ENCODE measurements at regions not wholly inside any gene's neighbourhood (a gene's known extent, or its start where the extent isn't known, plus 50 kb on each side); places are given as distances from the start of the nearest gene placed in this dataset.

- DNase-seq (ENCODE audit: low read depth): no peak
These were observed 237.8 kb upstream of the KIRREL3 start for GRCh38 chr11:127238321-127238720.

DNA sequence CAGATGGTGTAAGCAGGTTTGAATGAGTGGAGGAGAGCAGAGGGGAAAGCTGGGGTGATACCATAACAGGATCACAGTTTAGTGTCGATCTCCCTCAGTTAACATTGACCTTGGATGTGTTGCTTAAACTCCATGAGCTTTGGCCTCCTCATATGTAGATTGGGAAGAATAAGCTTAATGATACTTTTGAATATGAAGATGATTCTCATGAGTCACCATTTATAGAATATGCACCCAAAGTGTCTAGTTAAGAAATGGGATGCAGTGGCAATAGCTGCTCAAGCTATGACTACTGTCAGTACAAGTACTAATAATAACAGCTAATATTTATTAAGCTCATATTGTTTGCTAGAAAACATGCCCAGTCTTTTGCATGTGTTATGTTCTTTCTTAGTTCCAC lies 236.2 kb upstream of the KIRREL3 start:
- DNase-seq (ENCODE audit: low read depth): no peak

DNA sequence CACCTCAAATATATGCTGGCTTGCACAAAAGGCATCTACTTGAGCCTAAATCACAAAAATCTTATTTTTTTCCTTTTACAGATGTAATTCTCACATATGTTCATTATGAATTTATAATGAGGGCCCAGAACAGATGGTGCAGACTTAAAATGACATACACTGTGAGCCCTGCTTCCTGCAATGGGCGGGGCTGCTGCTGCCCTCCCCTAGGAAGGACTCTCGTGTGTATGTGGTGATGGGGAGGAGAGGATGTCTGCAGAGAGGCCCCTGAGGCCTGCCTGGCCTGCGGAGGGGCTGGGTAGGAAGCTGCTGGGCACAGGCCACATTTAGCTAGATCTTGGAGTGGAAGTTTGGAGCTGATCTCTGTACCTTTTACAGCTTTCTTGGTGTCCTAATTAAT lies 233.4 kb upstream of the KIRREL3 start:
- DNase-seq (ENCODE audit: low read depth): no peak

- no peak for DNase-seq (ENCODE audit: low read depth)
These were observed 229.8 kb upstream of the KIRREL3 start for GRCh38 chr11:127230392-127230791.

GRCh38 chr11:127226949-127227348 lies 226.4 kb upstream of the KIRREL3 start:
- no peak for DNase-seq (ENCODE audit: low read depth)

GRCh38 chr11:127226380-127226779 lies 225.8 kb upstream of the KIRREL3 start:
- peak; percentile 7 for DNase-seq (ENCODE audit: low read depth)

GRCh38 chr11:127225619-127226018 lies 225.0 kb upstream of the KIRREL3 start:
- no peak for DNase-seq (ENCODE audit: low read depth)

- no peak for DNase-seq (ENCODE audit: low read depth)
These were observed 223.7 kb upstream of the KIRREL3 start for GRCh38 chr11:127224276-127224675.

GRCh38 chr11:127223633-127224032 lies 223.1 kb upstream of the KIRREL3 start:
- no peak for DNase-seq (ENCODE audit: low read depth)

DNA sequence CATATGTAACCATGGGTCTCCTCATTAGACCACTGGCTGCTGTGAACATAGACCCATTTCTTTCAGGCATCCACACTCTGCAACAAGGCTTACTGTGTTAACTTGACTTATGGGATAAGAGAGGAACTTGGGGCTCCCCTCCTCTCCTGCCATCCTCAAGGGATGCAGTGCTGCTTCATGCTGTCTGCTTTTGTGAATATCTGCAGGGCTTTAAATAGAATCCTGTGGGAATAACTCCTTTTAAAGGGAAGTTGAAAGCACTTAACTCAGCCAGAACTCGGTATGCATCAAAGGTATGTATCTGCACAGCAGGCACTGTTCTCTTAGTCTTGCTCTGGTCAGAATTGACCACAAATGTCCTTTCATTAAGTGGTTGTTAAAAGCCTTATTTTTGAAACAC lies 222.5 kb upstream of the KIRREL3 start:
- DNase-seq (ENCODE audit: low read depth): no peak

DNA sequence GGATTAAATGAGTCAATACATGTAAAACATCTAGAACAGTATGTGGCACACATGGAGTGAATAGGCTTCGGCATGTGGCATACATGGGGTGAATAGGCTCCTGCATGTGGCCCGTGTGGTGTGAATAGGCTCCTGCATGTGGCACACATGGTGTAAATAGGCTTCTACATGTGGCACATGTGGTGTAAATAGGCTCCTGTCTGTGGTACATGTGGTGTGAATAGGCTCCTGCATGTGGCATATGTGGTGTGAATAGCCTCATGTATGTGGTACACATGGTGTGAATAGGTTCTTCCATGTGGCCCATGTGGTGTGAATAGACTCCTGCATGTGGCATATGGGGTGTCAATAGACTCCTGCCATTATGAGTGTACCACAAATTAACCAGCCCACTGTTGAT lies 219.1 kb upstream of the KIRREL3 start:
- no peak for DNase-seq (ENCODE audit: low read depth)

GRCh38 chr11:127218275-127218608 lies 217.7 kb upstream of the KIRREL3 start:
- no peak for DNase-seq (ENCODE audit: low read depth)

DNA sequence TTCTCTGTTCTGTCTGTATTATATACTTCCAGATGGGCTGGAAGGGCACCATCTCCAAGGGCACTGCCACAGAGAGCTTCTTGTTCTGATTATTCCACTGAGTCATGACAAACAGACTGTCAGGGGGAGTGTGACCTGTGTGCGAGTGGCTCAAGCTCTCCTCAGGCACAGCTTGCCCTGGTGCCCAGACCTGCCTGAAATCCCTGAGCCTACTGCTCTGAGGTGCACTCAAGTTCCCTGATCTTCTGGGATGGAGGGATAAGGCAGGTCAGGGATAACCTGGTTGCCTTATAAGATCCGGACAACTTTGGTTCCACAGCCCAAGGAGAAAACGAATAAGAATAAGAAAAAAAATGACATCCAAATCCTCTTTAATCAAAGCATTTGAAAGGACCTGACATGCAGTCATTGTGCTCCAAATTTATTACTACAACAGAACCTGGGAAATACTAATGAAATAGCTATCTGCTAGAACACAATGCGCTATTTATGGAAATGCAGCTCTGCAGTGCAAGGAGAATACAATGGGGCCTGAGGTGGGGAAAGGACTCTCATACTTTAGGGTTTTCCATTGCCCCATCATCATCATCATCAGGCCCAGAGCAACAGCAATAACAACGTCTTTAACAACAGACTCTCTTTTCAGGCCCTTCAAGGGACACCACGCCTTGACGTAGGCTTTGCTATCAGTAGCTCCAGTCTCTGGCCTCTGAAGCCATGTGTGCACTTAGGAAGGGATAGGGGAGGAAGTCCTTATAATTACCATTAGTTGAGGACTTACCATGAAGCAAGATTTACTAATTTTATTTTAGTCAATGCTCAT lies 217.1 kb upstream of the KIRREL3 start:
- DNase-seq (ENCODE audit: low read depth): no peak

DNA sequence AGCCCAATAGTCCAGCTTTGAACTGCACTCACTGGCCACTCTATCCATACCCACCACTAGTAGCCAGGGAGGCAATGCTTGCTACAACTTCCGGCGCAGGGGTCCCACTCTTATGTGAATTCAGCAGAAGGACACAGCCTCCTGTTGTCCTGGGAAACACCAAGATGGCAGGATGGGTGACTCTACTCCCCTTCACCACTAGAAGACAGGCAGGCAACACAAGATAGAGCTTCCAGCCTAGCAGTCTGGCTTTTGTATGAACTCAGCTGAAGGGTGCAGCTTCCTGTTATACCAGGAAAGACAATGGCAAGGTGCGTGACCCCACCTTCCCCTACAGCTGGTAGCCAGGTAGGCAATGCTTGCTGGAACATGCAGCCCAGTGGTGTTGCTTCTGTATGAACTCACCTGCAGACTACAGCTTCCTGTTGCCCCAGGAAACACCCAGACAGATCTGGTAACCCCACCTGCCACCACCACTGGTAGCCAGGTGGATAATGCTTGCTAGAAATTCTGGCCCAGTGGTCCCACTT lies 205.2 kb upstream of the KIRREL3 start:
- DNase-seq (ENCODE audit: low read depth): no peak

- no peak for DNase-seq (ENCODE audit: low read depth)
These were observed 202.9 kb upstream of the KIRREL3 start for GRCh38 chr11:127203490-127203889.

DNA sequence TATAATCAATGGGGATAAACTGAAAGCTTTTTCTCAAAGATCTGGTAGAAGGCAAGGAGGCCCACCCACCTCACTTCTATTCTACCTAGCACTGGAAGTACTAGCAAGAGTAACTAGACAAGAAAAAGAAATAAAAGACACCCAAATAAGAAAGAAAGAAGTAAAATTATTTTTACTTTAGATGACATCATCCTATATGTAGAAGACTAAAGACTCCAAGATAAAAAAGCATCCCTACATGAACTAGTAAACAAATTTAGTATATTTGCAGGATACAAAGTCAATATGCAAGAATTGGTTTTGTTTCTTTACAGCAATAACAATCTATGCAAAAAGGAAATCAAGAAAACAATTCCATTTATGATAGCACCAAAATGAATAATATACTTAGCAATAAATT lies 201.5 kb upstream of the KIRREL3 start:
- no peak for DNase-seq (ENCODE audit: low read depth)

DNA sequence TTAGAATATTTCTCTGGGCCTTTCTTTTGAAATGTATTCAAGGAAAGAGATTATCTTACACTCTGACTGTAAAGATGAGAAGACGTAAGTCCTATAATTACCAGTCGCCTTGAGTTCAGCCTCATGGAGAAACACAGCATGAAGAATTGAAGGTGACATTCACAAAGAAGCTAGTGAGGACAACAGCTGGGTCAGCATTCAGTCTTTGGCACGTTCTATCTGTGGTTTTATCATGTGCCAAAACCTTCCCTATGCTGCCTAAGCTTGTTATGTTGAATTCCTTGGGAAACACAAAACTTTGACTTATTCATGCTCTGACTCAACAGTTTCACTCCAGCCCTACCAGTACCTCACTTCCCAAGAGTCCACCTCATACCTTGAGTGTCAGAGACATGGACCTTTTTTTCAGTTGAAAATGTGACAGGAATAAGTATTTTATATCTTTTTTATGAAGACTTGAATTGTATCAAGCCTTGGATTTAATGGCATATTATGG lies 198.8 kb upstream of the KIRREL3 start:
- no peak for DNase-seq (ENCODE audit: low read depth)

GRCh38 chr11:127195501-127196120 lies 195.0 kb upstream of the KIRREL3 start:
- DNase-seq (ENCODE audit: low read depth): no peak

DNA sequence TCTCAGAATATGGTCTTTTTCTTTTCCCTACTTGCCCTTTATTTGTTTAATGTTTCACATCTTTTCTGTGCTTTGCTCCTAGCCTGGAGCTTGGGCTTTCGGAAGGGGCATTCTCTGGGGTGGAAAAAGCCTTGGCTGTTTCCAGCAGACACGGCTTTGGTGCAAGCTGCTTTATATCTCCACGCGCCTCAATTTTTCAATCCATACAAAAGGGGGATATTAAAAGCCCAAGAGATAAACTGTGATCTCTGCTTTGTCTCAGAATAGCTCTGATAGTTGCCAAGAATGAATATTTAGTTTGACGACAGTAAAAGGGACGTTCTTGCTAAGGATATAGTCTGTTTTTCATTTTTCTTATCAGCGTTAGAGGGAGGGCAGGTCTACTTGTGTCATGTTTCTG lies 194.0 kb upstream of the KIRREL3 start:
- DNase-seq (ENCODE audit: low read depth): no peak

DNA sequence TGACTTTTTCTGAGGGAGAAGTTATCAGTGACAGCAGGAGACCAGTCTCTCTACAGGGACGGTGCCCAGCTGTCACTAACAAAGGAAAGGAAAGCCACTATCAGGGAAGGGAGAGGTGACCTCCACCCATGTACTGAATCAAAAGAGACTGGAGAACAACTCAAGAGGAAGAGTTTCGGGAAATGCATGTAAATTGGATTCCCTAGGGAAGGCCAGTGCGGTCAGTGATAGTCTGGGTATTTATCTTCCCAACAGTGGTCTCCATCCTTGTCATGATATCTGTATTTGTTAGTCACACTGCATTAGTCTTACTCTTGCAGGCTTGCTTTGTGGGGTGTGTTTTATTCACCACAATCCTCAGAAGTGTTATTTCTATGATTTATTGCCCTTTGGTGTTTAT lies 193.4 kb upstream of the KIRREL3 start:
- DNase-seq (ENCODE audit: low read depth): no peak

DNA sequence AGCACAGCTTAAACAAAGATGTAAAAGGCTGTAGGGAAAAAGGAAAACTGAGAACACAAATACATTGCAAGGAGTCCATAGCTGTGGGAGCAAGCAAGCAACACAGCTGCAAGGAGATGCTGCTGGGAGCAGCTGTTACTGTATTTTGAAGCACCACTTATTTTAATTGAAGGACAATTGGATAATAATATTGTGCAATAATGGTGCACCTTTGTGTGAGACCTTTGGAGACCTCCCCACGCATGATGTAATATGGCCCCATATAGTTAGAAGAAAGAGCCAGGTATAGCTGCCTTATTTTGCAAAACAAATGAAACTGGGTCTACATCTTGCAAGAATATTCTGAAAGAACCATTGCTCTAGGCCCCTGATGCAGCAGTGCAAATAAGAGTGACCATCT lies 191.1 kb upstream of the KIRREL3 start:
- DNase-seq (ENCODE audit: low read depth): no peak

DNA sequence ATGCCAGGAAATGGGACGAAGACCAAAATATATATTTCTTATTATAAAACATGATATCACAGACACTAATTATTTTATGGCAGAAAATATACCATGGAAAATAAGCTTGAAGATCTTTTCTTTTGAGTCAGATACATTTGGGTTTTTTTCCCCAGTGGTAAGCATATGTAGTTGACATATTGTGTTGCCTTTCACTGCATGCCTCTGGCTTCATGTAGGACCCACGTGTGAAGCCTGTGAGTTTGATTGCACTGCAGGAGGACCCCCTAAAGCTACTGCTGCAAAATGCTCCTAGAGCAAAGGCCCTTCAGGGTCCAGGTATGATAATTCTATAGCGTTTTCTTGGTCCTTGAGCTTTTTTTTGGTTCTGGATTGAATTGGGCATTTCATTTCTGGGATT lies 190.7 kb upstream of the KIRREL3 start:
- no peak for DNase-seq (ENCODE audit: low read depth)

GRCh38 chr11:127182586-127183203 lies 182.1 kb upstream of the KIRREL3 start:
- no peak for DNase-seq (ENCODE audit: low read depth)
